Activated CD4-positive, alpha-beta T cell treated with anti-CD3 and anti-CD28 coated beads, Interleukin-2, amount 50 U/mL, for 48 hours (primary cell): ENCODE measurements at regions not wholly inside any gene's neighbourhood (a gene's known extent, or its start where the extent isn't known, plus 50 kb on each side); places are given as distances from the start of the nearest gene placed in this dataset.

Source experiments
- DNase-seq, 2 experiments: peaks; one replicate each; pipeline ENCODE4 v3.0.0-alpha.2; 2020

DNA sequence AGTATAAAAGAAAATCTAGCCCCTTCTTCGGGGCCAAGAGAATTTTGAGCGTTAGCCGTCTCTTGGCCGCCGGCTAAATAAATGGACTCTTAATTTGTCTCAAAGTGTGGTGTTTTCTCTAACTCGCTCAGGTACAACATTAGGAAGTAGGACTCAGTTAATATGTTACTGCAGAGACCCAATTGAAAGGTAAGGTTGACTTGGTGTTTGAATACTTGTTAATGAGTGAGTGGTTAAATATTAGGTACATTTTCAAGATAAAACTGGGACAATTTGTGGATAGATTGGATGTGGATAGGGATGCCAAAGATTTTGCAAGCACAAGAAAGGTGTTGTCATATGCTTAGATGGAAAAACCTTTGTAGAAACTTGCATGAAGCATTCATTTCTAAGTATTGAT, 1177.3 kb upstream of the CDH18 start:
- no peak for DNase-seq

- DNase-seq, result no peak
These were observed 1176.4 kb upstream of the CDH18 start for GRCh38 chr5:21164425-21164824.

- DNase-seq, result no peak
These were observed 1171.6 kb upstream of the CDH18 start for GRCh38 chr5:21159510-21160059.

- no peak for DNase-seq
These were observed 1166.5 kb upstream of the CDH18 start for GRCh38 chr5:21154526-21154925.

- no peak for DNase-seq
These were observed 1164.6 kb upstream of the CDH18 start for GRCh38 chr5:21152611-21153010.

DNA sequence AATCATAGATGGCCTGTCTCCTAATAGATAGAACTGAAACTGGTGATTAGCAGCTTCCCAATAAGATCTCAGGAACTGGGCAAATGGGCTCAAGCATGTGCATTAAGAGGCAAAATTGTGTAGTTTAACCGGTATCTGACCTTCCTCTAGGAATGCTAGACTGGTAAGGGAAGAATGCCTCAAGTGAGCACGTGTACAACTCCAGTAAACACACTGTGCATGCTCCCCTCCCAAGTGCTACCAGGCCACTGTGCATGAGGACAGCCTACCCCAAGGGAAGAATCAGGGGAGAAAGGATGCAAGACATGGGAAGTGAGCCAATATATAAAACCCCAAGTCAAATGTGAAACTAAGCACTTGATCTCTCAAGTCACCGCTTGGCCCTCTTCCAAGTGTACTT, 1157.4 kb upstream of the CDH18 start:
- no peak for DNase-seq

GRCh38 chr5:21143686-21144085, 1155.7 kb upstream of the CDH18 start:
- DNase-seq, result no peak

DNA sequence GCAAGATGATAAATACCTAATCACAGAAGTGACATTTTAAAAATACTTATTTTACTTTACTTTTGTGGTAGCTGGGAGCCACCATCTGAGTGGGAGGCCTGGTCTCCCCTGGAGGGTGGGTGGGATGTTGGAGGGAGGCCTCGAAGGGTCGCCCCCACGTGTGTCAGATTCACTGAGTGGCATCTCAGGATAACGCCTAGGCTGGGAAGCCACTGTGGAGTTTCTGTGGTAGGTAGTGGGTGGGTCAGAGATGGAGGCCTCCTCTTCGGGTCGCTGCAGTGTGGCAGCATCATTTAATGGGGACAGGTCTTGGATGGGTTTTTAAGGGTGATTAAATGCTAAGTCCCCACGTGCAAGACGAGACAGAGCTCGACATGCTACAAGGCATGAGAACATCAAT, 1154.8 kb upstream of the CDH18 start:
- no peak for DNase-seq

GRCh38 chr5:21140987-21141386, 1153.0 kb upstream of the CDH18 start:
- no peak for DNase-seq

GRCh38 chr5:21126236-21126635, 1138.2 kb upstream of the CDH18 start:
- no peak for DNase-seq

DNA sequence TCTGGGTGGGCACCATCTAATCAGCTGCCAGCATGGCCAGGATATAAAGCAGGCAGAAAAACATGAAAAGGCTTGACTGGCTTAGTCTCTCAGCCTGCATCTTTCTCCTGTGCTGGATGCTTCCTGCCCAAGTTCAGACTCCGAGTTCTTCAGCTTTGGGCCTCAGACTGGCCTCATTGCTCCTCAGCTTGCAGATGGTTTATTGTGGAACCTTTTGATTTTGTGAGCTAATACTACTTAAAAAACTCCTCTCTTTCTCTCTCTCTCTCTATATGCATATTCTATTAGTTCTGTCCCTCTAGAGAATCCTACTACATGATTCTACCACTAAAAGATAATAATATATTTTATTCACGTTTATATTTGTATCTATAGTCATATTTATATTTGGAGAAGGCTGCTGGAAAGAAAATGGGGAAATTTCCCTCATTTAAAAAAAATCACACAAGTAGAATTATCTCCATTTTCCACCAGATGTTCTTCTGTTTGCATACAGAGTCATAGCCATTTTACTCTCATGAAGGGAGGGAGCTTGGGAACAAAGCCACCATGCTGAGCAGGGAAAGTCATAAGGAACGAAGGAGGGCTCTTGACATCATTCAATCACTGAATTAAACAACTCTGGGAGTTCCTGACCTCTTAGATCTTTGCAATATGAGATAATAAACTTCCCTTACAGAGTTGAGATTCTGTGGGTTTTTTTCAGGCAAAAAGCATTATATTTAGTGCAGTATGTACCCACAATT, 1137.4 kb upstream of the CDH18 start:
- DNase-seq, result no peak

DNA sequence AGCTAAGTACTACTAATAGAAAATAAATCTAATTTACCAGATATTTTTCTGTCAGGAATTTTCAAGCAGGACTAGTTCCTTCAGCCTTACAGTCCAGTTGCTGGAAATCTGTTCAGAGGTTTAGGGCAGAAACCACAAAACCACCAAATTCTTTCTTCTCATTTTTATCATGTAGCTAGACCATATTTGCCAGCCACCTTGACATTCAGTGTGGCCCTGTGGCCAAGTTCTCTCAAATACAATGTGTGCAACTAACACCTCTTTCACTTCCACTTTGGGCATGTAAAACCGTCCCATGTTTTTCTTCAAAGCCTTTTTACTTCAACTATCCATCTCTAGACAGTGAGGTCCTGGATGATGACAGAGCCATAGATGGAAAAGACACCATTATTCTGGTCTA, 1133.2 kb upstream of the CDH18 start:
- DNase-seq, result no peak

DNA sequence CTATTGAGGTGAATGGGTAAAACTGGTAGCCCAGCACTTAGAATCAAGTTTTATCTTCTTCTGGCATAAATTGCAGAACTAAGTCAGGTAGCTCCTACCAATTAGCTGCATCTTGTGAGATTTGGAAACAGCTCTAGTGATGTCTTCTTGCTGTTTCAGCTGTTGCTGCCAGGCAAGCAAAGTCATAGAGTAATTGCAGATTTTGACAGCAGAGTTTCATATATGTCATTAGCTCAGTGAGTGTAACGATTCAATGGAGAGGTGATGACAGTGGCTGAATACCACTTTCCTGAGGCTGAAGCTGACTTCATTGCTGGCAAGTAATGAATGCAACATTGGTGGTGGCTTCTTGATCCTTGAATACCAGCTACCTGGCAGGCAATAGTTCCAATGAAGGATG, 1109.7 kb upstream of the CDH18 start:
- no peak for DNase-seq

DNA sequence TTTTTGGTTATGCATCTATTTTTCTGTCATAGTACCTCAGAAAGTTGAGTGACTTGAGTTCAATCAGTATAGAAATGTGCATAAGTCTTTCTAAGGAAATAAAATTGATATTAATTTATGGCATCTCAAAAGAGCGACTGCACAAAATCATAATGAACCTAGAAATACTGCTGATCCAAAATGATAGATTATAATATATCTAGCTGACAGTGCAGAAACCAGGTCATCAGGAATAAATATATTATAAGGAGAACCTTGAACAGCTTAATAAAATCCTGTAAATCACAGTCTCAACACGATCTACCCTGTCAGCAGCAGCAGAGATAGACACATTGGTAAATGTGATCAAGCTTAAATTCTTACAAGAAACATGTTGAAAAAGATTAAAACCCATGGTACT, 1106.6 kb upstream of the CDH18 start:
- DNase-seq, result no peak

GRCh38 chr5:21087766-21088165, 1099.8 kb upstream of the CDH18 start:
- DNase-seq, result no peak

GRCh38 chr5:21085791-21086190, 1097.8 kb upstream of the CDH18 start:
- no peak for DNase-seq

DNA sequence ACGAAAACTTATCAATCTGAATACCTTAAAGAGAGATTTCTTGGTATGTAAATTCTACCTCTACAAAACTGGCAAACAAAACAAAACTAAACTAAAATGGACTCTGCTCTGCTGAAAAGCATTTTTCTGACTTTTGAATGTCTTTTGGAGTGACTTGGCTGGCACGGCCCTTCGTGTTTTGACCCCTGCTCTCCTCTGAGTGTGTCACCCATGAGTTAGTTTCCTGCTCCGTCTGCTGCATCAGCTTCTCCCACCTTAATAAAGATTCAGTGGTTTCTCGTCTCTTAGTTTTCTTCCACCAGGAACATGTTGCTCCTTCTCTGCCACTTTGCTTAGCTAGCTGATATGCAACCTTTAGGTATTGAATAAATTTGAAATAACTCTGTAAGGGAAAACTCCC, 1084.0 kb upstream of the CDH18 start:
- no peak for DNase-seq

DNA sequence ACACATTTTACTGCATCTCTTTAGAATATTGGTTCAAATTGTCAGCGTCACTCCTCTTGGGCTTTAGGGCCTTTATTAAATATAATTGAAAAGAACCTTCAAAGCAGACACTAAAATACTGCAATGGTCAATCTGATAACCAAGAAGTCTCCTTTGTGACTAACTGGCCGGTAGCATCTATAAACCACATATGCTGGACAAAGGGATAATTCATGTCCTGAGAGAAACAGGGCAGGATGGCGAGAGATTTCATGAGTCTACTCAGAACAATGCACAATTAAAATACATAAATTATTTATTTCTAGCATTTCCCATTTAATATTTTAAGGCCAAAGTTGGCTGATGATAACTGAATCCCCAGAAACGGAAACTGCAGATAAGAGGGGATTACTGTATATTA, 1083.4 kb upstream of the CDH18 start:
- DNase-seq, result no peak

- no peak for DNase-seq
These were observed 1082.9 kb upstream of the CDH18 start for GRCh38 chr5:21070858-21071257.

- no peak for DNase-seq
These were observed 1079.7 kb upstream of the CDH18 start for GRCh38 chr5:21067724-21068123.

DNA sequence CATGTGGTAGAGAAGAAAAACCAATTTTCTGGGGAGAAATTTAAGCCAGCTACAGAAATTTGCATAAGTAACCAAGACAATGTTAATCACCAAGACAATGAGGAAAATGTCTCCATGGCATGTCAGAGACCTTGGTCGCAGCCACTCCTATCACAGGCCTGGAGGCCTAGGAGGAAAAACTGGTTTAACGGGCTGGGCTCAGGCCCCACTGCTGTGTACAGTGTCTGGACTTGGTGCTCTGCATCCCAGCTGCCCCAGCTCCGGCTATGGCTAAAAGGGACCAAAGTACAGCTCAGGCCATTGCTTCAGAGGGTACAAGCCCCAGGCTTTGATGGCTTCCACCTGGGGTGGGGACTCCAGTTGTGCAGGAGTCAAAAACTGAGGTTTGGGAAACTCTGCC, 1075.1 kb upstream of the CDH18 start:
- no peak for DNase-seq

- no peak for DNase-seq
These were observed 1070.3 kb upstream of the CDH18 start for GRCh38 chr5:21058289-21058688.

DNA sequence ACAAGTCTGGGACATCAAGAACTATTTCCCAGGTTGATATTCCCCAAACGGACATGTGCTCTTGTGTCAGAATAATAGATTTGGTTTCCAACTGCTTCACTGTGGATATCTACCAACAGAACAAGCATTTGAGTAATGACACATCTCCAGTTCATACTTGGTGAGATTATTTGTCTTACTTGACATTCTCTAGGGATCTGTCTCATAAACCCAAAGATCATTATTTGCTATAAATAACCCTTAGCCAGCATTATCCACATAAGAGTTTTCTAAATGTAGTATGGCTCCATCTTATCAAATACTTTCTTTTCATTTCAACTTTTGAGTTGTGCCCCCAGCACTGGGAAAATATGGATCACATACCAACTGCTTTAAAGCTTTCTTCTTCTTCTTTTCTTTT, 1063.9 kb upstream of the CDH18 start:
- DNase-seq, result no peak

GRCh38 chr5:21049901-21050300, 1061.9 kb upstream of the CDH18 start:
- DNase-seq, result no peak

GRCh38 chr5:21030981-21031380, 1043.0 kb upstream of the CDH18 start:
- no peak for DNase-seq
